NCI-H128 (cell line): ENCODE measurements at regions not wholly inside any gene's neighbourhood (a gene's known extent, or its start where the extent isn't known, plus 50 kb on each side); places are given as distances from the start of the nearest gene placed in this dataset.
"Not testable (repeated sequence)": the region's sequence is repeated elsewhere in the genome, so short reads cannot be mapped to it uniquely, and the experiment has no call there.

Source experiments
- DNase-seq: peaks from one replicate; lab custom pipeline; 2025; ENCODE audit not compliant: unreplicated experiment; lab: John Stamatoyannopoulos, UW

DNA sequence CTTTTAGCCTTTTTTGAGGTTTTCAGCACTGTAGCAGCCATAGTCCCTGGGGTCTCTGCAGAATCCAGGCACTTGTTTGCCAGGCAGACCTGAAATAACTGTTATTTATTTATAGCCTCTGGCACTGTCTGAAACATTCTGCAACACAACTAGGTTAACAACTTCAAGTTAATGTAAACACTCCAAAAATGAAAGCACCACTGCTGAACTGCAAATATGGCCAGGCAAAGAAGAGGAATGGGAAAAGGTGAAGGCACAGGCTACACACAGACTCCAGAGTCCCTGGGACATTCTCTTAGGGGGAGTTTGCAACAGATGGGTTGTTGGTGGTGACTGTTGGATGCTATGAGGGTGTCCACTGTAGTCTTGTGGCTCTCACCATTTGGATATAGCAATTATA is 369.0 kb downstream of the MAT2B start:
- no peak for DNase-seq

DNA sequence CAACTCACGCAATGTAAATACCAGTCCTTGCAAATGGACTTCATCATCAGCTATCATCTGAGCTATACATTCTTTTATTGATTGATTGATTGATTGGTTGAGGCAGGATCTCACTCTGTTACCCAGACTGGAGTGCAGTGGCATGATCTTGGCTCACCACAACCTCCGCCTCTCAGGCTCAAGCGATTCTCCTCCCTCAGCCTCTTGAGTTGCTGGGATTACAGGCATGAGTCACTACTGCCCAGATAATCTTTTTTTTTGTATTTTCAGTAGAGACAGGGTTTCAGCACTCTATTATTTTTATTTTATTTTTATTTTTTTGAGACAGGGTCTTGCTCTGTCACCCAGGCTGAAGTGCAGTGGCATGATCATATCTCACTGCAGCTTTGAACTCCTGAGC is 369.5 kb downstream of the MAT2B start:
- not testable (repeated sequence) for DNase-seq

DNA sequence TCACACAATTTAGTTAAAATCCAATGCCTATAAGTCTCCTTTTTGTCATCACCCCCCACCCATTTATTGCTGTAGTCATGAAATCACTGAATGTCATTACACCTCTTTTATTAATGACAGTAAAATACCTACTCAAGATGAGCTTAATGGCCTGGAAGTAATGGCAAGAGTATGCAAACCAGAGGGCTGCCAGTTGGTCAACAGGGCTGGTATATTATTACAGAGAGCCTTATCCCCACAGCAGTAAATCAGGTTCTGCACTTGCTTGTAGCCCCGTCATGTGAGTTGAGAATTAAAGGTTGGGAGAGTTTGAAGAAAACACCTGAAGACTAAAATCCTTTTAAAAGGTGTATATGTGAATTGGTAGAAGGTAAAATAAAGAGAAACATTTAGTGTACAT is 372.4 kb downstream of the MAT2B start:
- DNase-seq = no peak

DNA sequence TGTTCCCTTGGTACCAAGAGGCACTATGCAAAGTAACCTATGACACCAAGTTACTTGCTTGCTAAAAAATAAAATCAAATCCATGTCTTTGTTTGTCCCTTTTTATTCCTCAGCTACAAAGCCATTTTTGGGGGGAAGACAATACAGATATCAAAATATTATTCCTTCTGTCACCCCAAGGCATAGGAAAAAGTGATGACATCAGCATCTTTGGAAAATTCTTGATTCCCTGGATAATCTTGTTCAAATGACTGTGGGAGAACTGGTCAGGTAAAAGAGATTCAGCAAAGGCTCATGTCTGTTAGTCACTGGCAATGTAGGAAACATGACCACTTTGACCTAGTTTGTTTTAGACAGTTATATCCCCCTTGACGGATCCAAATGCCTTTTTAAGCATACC is 373.1 kb downstream of the MAT2B start:
- DNase-seq = no peak

DNA sequence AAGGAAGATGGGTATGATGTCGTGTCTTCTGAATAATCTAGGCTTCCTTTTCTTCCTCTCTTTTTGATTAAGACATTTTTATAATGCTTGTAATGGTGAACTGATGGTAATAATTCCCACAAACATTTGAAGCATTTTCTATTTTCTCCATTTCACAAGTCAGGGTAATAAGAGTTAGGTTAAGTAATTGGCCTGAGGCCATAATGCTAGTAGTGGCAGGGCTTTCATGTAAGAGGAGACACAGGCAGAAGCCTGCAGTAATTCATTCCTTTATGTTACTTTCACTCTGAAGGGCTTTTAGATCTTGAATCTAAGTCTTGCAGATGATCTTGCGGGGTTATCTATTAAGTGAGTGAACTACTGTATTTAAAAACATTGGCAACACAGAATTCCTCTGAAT is 374.9 kb downstream of the MAT2B start:
- no peak for DNase-seq

DNA sequence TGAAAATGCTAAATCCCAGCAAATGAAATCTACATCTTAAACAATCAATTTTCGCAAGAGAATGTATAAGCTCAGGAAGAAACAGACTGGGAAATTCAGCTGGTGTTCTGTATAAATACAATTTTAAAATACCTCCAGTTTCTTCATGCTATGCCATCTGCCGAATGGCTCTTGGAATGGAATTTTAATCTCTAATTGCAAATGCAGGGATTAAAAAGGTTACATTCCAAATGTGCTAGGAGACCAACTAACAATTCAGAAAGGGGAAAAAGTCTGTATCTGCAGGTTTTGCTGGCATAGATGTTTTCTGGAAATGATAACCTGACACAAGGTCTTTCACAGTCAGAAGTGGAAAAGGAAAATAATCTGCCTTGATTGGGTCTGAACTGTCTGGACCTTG is 379.7 kb downstream of the MAT2B start:
- DNase-seq = no peak

DNA sequence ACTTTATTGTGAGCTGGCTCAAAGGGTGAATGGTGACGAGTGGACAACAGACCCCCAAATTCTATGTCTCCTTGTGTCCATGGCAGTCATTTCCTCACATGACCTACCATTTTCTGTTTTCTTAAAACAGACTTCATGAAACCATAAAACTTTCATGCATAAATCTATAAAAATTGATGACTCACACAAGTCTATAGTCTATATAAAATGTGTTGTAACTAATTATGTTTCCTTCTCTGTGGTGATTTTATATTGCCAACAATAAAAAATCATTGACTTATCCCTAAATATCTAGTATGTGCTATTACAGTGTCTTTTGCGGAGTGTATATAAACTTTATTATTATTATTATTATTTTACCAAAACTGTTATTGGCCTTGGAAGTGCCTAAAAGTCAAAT is 382.4 kb downstream of the MAT2B start:
- no peak for DNase-seq

DNA sequence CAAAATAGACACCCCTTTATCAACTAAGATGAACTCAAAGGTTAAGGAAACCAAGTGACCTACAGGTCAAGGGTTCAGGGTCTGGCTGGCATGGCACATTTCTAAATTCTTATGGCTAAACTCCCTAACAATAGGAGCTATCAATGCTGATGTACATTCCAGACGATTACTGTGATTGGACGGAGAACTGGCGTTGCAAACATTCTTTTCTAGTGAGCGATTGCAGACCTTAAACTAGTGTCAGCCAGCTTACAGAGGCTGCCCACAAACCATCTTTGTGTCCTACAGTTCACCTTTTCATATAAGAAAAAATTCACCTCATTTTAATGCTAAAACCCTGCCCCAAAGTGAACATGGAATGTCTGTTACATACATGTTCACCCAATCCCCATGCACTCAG is 382.9 kb downstream of the MAT2B start:
- DNase-seq = no peak

DNA sequence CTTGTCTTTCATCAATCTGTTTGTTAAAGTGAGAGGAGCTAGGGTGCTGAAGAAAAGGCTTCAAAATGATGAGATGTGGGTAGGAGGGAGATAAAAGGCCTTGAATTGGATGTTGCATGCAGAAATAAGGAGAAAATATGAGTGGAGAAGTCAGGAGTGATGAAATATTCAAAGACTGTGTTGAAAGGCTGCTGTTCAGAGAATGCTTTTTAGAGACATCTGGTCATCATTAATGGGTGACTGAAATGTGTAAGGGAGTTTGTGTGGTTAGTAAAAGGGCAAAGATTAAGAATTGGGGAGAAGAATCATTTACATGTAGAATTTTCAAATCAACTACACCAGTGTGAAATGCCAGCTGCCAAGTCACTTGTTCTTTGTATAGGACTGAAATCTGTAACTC is 383.9 kb downstream of the MAT2B start:
- no peak for DNase-seq

DNA sequence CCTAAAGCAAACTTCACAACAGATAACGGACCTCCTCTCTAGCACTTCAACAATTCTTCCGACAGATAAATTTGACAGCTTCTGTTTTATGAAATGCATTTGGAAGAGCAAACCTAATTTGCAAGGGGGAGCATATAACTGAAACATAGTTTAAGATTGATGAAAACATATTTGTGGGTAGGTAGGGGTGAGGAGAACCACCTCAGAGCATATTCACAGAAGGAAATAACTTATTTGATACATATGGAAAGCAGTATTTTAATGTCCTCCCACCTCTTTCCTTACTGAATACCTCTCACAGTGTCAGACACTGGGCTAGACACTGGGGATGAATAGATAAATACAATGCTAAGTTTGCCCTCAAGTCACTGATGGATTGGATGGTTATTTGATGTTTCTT is 384.8 kb downstream of the MAT2B start:
- DNase-seq = no peak

DNA sequence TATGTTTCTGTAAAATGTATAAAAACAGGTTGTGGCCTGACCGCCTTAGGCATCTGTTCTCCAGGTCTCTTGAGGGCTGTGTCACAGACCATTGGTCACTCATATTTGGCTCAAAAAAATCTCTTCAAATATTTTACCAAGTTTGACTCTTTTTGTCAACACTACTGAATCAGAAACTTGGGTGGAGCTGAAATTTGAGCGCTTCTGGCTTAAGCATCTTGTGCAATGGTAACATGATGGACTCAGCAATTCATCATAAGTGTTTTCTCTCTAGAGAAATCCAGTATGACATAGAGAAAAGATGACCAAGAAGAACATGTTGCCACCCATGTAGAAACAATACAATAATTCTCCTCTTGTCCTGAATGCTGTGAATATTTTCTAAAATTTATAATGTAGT is 387.9 kb downstream of the MAT2B start:
- DNase-seq = no peak

DNA sequence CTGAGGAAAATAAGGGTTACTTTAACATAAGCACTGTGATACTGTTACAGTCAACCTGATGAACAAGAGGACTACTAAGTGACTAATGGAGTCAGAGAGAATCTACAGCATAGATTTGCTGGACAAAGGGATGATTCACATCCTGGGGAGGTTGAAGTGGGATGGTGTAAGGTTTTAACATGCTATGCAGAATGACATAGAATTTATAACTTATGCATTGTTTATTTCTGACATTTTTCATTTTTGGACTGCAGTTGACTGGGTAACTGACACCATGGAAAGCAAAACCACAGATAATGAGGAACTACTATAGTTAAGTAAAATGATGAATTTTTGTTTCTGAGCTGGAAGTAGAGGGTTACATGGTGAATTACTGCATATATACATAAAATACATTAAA is 389.2 kb downstream of the MAT2B start:
- DNase-seq = no peak

DNA sequence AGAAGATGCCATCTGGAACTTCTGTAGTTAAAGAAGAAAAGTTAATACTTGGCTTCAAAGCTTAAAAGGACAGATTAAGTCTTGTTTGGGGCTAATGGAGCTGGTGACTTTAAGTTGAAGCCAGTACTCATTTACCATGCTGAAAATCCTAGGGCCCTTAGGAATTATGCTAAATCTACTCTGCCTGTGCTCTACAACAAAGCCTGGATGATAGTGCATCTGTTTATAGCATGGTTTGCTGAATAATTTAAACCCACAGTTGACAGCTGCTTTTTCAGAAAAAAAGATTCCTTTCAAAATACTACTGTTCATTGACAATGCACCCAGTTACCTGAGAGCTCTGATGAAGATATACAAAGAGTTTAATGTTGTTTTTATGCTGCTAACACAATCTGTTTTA is 393.5 kb downstream of the MAT2B start:
- DNase-seq = no peak

DNA sequence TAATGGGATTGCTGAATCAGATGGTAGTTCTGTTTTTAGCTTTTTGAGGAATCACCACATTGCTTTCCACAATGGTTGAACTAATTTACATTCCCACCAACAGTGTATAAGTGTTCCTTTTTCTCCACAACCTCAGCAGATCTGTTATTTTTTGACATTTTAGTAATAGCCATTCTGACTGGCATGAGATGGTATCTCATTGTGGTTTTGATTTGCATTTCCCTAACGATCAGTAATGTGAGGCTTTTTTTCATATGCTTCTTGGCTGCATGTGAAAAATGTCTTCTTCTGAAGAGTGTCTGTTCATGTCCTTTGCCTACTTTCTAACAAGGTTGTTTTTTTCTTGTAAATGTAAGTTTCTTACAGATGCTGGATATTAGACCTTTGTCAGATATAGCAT is 402.4 kb downstream of the MAT2B start:
- DNase-seq = not testable (repeated sequence)

DNA sequence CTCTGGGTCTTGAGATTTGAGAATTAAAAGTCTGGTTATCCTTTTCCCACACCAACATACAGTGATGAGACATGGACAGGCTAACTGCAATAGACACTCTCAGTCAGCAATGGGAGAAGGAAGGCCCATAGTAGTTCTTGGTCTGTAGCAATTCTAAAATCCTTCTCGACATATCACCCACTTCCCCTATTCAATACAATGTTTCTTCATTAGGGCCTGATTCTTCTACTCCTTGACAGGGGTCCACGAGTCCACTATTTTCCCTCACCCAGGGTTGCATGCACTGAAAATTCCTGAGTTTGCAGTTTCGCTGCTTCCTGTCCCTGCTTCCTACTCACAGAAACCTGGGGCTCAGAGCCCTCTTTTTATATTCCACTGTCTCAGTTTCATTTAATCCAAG is 402.8 kb downstream of the MAT2B start:
- DNase-seq = no peak

DNA sequence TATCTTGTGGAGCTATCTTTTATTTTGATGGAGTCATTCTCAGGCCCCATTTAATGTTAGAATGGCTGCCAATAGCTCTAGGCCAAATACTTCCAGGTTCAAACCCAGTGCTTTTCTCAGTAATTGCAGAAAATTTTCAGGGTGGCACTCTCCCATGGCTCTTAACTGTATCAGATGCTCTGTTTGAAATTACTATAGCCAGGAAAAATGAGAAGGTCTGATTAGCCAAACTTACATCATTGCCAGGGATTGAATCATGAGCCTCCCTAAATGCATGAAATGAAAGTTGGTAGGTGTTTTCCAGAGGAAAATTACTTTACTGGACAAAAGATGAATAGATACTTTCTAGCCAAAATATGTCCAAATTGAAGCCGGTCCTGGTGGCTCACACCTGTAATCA is 404.8 kb downstream of the MAT2B start:
- DNase-seq = no peak

DNA sequence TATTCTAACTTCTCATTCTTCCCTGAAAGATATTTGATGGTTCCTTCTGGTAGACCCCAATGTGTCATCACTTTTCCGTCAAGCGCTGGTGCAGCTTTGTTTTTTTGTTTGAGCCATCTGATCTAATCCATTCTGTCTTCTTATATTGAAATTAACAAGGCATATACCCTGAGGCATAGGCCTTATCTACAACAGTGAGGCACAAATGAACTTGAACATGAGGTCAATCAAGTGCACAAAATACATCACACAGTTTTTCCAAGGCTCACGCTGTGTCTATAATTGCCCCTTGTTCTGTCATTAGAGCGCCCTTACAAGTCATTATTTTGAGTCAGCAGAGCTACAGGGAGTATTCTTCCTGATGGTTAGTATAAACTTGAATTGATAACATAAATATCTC is 406.6 kb downstream of the MAT2B start:
- DNase-seq = no peak

DNA sequence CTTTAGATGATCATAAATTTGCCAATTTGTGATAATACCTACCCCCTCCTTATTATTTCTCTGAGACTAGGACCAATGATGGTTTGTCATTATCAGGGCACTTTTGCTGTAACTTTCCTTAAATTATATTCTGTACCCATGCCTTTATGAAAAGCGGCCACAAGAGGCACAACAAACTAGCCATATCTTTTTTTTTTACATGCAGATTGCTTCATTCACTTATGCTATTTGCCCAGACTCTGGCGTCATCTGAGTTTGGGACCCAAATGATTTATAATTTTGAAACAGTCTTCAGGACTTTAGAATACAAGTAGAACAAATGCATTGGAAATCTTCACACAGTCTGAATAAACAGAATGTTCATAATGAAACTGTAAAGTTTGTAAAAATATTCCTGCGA is 408.1 kb downstream of the MAT2B start:
- DNase-seq = no peak

DNA sequence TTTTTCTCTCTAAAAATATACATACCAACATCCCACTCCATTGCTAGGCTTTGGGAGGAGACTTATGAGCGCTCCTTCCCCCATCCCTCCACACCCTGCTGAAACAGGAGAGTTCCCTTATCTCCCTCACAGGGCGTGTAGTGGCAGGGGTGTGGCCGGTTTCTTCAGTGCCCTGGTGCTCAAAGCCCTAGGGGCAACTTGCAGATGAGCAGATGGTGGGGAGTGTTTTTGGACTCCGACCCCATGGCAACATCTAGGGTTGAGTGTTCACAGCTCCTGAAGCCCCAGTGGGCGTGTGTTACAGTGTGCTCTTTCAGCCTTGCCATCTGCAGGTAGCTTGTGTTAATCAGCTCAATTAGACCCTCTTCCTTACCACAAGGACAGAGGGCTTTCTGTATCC is 409.5 kb downstream of the MAT2B start:
- no peak for DNase-seq

DNA sequence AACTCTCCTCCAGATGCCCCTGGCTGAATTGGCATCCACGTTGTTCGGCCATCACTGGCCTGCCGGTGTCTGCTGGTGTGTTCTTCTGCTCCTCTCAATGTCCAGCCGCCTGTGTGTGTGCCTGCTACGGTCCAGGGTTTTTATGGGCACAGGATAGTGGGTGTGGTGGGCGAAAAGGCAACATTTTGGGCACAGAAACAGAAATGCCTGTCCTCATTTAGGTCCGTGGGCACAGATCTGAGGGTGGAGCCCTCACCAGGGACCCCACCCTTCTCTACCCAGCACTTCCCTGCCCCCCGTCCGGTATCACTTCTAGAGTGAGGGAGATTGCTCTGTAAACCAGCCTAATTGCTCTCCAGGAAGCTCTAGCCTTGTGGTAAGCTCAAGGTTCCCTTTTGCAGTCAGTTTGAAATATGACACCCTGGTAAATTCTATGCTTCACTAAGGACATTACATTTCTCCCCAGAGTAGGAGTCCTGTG is 410.1 kb downstream of the MAT2B start:
- no peak for DNase-seq

DNA sequence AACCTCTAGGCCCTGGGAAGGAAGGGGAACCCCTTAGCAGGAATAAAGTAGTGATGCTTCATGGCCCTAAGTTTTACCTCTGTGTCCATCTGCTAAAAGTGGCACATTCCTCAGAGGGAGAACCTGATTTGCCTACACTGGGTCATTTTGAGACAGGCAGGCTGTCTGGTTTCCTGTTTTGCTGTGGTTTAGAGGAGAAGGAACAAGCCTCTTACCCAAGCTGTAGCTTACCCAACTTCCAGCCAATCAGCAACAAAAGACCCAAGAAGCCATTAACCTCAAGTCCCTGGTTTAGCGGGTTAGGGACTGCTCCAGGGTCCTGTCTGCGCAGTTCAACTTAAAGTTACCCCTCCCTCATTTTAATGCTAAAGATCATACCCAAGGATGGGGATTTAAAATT is 411.0 kb downstream of the MAT2B start:
- DNase-seq = no peak

DNA sequence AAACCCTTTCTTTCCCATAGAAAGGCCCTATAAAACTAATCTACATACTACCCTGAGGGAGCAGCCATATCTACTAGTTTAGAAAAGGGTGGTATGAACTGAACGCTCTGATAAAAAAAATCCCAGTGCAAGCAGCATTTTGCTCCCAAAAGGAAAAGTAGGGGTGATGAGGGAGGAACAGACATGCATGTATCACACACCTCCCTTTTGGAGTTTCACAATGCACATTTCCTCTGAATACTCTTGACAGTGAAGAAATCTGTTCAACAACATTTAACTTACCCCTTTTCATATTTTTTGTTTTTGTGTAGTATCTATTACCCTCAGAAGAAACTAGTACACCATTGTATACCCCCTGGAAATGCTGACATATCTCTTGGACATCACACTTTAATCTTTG is 411.4 kb downstream of the MAT2B start:
- DNase-seq = no peak

DNA sequence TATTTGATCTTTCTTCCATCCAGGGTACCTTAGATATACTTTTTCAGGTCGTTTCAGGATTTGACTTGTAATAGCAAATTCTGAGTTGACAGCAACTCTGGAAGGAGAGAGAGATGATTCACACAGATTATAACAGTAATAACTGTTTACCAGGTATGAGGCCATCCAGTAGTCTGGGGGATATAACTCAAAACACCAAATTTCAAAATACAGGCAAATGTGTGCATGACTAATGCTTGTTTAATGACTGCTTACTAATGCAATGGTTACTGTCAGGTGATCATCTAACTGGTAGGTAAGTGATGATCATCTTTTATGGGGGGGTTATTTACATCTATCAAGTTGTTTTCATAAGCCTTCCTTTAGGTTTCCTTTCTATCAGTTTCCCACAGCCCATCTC is 412.3 kb downstream of the MAT2B start:
- DNase-seq = no peak

DNA sequence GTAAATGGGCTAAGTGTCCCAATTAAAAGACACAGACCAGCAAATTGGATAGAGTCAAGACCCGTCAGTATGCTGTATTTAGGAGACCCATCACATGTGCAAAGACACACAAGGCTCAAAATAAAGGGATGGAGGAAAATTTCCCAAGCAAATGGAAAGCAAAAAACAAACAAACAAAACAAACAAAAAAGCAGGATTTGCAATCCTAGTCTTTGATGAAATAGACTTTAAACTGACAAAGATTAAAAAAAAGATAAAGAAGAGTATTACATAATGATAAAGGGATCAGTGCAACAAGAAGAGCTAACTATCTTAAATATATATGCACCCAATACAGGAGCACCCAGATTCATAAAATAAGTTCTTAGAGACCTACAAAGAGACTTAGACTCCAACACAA is 429.6 kb downstream of the MAT2B start:
- DNase-seq = not testable (repeated sequence)
